ENCODE measurements at regions not wholly inside any gene's neighbourhood (a gene's known extent, or its start where the extent isn't known, plus 50 kb on each side); places are given as distances from the start of the nearest gene placed in this dataset.

- TF ChIP-seq RAD21 (conservative IDR thresholded peaks at IDR 0.05), result no peak
- no peak for TF ChIP-seq EZH2 (IDR thresholded peaks at IDR 0.05; ENCODE audit: borderline replicate concordance, insufficient read depth, low read length, poor library complexity, severe bottlenecking)
- TF ChIP-seq EP300 (conservative IDR thresholded peaks at IDR 0.05; ENCODE audit: poor library complexity, severe bottlenecking), result no peak
- no peak for TF ChIP-seq REST (IDR thresholded peaks at IDR 0.05; ENCODE audit: borderline replicate concordance)
- TF ChIP-seq CTCF (IDR thresholded peaks at IDR 0.05; ENCODE audit: poor library complexity, severe bottlenecking), result no peak
- no peak for TF ChIP-seq SMC3 (conservative IDR thresholded peaks at IDR 0.05; ENCODE audit: poor library complexity)
Measured at GRCh38 chr2:118216224-118216623, 128.0 kb downstream of the INSIG2 start.
